Nephron progenitor cell (in vitro differentiated cells): ENCODE measurements at regions not wholly inside any gene's neighbourhood (a gene's known extent, or its start where the extent isn't known, plus 50 kb on each side); places are given as distances from the start of the nearest gene placed in this dataset.

Experiments used
- DNase-seq: peaks from one replicate; pipeline ENCODE4 v3.0.0; 2021
- H3K27ac Mint-ChIP-seq: 2 replicates; pipeline ENCODE4 v1.8.0; 2021; ENCODE audit warnings: mild to moderate bottlenecking, moderate library complexity, mixed read lengths
- H3K27me3 Mint-ChIP-seq: 2 replicates; pipeline ENCODE4 v1.8.0; 2021; ENCODE audit warnings: mild to moderate bottlenecking, low read depth, mixed read lengths; ENCODE audit not compliant: poor library complexity
- H3K36me3 Mint-ChIP-seq: 2 replicates; pipeline ENCODE4 v1.8.0; 2021; ENCODE audit warnings: low read depth, mixed read lengths
- H3K4me1 Mint-ChIP-seq: 2 replicates; pipeline ENCODE4 v1.8.0; 2021; ENCODE audit warnings: mixed read lengths
- H3K4me3 Mint-ChIP-seq: 2 replicates; pipeline ENCODE4 v1.8.0; 2021; ENCODE audit warnings: mild to moderate bottlenecking, moderate library complexity, mixed read lengths
- H3K9me3 Mint-ChIP-seq: 2 replicates; pipeline ENCODE4 v1.8.0; 2021; ENCODE audit warnings: mild to moderate bottlenecking, moderate library complexity, mixed read lengths
- CTCF ChIP-seq: fragments of 200-600 bp; sonication (generic); IDR thresholded peaks from 2 replicates; pipeline ENCODE4 v1.5.0; 2021; ENCODE audit warnings: antibody characterized with exemption

GRCh38 chr15:70490838-70491155 lies 272.6 kb downstream of the UACA start:
- TF ChIP-seq CTCF: no peak
- Mint-ChIP-seq H3K36me3 (no peaks in the 10 kb centered on the region), H3K4me1 (peaks cover 40% of the 10 kb centered on the region), H3K27me3 (peaks cover 20% of the 10 kb centered on the region), H3K4me3 (no peak overlapping the region), H3K27ac (peak overlapping the region; percentile 25), H3K9me3 (no peaks in the 10 kb centered on the region)
- DNase-seq: no peak

- Mint-ChIP-seq H3K27me3 (peaks cover 20% of the 10 kb centered on the region), H3K36me3 (no peaks in the 10 kb centered on the region), H3K9me3 (no peaks in the 10 kb centered on the region), H3K4me3 (no peak overlapping the region), H3K4me1 (peaks cover 35% of the 10 kb centered on the region), H3K27ac (no peak overlapping the region)
- no peak for TF ChIP-seq CTCF
- no peak for DNase-seq
Observed at GRCh38 chr15:70490148-70490837, 273.1 kb downstream of the UACA start.

GRCh38 chr15:70488941-70489848 lies 274.2 kb downstream of the UACA start:
- Mint-ChIP-seq H3K27me3 (peaks cover 21% of the 10 kb centered on the region), H3K4me1 (peaks cover 24% of the 10 kb centered on the region), H3K27ac (no peak overlapping the region), H3K9me3 (no peaks in the 10 kb centered on the region), H3K4me3 (no peak overlapping the region), H3K36me3 (no peaks in the 10 kb centered on the region)
- DNase-seq: no peak
- TF ChIP-seq CTCF: no peak

GRCh38 chr15:70488002-70488605 lies 275.3 kb downstream of the UACA start:
- Mint-ChIP-seq H3K27me3 (peaks cover 21% of the 10 kb centered on the region), H3K27ac (no peak overlapping the region), H3K36me3 (no peaks in the 10 kb centered on the region), H3K4me1 (peaks cover 13% of the 10 kb centered on the region), H3K4me3 (no peak overlapping the region), H3K9me3 (no peaks in the 10 kb centered on the region)
- peak; percentile 98 for TF ChIP-seq CTCF
- DNase-seq: peak; percentile 85

- peaks cover 7% of the 10 kb centered on the region for H3K4me1 Mint-ChIP-seq
- no peaks in the 10 kb centered on the region for H3K9me3 Mint-ChIP-seq
- no peak overlapping the region for H3K4me3 Mint-ChIP-seq
- peaks cover 24% of the 10 kb centered on the region for H3K27me3 Mint-ChIP-seq
- DNase-seq: no peak
- H3K36me3 Mint-ChIP-seq: no peaks in the 10 kb centered on the region
- H3K27ac Mint-ChIP-seq: no peak overlapping the region
- no peak for TF ChIP-seq CTCF
Observed at GRCh38 chr15:70487387-70487740, 276.0 kb downstream of the UACA start.
